ENCODE measurements at regions not wholly inside any gene's neighbourhood (a gene's known extent, or its start where the extent isn't known, plus 50 kb on each side); places are given as distances from the start of the nearest gene placed in this dataset.

GRCh38 chr13:105692769-105693168 is 842.7 kb downstream of the EFNB2 start:
- TF ChIP-seq, protein P1, sequence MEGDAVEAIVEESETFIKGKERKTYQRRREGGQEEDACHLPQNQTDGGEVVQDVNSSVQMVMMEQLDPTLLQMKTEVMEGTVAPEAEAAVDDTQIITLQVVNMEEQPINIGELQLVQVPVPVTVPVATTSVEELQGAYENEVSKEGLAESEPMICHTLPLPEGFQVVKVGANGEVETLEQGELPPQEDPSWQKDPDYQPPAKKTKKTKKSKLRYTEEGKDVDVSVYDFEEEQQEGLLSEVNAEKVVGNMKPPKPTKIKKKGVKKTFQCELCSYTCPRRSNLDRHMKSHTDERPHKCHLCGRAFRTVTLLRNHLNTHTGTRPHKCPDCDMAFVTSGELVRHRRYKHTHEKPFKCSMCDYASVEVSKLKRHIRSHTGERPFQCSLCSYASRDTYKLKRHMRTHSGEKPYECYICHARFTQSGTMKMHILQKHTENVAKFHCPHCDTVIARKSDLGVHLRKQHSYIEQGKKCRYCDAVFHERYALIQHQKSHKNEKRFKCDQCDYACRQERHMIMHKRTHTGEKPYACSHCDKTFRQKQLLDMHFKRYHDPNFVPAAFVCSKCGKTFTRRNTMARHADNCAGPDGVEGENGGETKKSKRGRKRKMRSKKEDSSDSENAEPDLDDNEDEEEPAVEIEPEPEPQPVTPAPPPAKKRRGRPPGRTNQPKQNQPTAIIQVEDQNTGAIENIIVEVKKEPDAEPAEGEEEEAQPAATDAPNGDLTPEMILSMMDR (IDR thresholded peaks at IDR 0.05) = no peak
- TF ChIP-seq POLR2A (IDR thresholded peaks at IDR 0.05) = no peak
